HG02798 (cell line): ENCODE measurements at regions not wholly inside any gene's neighbourhood (a gene's known extent, or its start where the extent isn't known, plus 50 kb on each side); places are given as distances from the start of the nearest gene placed in this dataset.

ENCODE experiments used
- ATAC-seq: cut with Tn5 transposase; IDR thresholded peaks from one replicate; pipeline ENCODE4 v1.9.1; 2021; ENCODE audit warnings: mild to moderate bottlenecking; ENCODE audit not compliant: unreplicated experiment, poor library complexity

DNA sequence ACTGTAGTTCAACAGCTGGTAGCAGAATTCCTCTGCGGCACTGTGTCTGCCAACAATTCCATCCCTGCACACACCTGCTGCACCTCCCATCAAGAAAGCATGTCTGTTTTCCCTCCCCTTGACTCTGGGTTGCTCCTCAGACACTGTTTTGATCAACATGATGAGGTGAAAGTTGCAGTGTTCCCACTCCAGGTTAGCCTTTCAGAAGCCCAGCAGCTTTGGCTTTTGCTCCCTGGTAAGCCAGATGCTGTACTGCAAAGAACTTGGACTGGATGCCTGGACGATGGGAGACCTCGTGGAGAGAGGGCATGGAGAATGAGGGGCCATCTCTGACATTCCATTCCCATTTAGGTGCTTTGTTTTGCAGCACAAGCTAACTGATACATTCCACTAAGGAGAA, 79.1 kb upstream of the MAFB start:
- ATAC-seq: no peak

DNA sequence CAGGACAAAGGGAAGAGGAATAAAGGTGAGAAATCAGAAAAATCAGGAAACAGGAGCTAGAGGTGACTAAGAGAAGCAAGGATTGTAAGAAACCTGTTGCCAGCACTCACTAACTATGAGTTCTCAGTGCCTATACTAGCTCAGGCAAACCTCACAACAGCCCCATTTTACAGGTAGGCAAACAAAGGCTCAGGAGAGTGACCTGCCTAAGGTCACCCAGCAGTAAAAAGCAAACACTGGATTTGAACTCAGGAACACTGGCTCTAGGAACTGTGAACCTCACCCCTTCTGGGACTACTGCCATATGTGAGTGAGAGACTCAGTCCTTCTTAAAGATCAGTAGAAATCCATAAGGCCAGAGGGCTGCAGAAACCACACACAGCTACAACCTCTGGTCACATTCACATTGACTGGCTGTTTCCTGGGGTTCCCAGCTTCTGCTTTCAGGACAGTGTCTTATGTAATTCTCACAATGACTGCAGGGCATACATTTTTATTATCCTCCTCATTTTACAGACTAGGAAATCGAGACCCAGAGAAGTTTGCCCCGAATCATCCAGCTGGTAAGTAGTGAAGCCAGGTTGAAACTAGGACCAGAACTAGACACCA, 80.7 kb upstream of the MAFB start:
- no peak for ATAC-seq

DNA sequence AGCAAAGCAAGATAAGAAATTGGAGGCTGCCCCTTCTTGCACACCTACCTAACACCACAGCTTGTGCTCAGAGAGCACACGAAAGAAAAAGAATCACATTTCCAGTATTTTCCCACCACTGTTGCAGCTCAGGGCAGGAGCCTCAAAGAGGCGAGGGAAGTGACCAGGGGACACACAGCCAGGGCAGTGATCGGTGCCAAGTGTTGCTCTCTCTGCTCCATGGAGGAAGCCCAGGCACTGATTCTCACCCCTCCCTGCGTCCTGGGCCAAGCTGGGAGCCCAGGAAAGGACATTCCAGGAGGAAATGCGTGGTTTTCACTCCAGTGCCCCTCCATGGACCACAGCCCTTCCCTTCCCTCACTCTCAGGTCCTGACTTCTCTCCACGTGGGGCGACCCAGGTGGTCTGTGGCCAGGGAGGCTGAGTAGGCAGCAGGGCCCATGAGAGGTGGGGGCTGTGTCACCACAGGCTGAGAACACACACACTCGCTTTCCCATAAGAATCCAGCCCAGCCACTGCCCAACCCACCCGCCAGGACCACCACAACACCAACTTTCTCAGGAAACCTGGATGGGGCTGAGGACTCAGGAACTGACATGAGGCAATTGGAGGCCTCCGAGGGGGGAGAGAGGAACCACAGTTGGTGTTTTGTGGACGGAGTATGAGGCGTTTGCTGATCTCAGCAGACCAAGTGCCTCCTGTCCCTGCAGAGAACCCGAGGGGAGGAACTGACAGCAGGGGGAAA, 81.7 kb upstream of the MAFB start:
- no peak for ATAC-seq

DNA sequence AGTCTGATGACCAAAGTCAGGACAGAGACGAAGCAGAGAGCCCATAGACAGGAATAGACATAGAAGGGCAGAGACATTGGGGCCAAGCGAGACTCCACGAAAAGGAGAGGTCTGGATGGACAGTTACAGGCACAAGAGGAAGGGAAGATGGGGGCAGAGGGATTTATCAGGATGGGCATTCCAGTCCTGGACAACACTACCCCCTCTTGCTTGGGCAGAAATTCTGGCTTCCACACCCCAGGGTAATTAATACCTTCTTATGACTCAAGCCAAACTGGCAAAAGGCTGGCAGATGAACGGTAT, 82.2 kb upstream of the MAFB start:
- ATAC-seq: no peak

DNA sequence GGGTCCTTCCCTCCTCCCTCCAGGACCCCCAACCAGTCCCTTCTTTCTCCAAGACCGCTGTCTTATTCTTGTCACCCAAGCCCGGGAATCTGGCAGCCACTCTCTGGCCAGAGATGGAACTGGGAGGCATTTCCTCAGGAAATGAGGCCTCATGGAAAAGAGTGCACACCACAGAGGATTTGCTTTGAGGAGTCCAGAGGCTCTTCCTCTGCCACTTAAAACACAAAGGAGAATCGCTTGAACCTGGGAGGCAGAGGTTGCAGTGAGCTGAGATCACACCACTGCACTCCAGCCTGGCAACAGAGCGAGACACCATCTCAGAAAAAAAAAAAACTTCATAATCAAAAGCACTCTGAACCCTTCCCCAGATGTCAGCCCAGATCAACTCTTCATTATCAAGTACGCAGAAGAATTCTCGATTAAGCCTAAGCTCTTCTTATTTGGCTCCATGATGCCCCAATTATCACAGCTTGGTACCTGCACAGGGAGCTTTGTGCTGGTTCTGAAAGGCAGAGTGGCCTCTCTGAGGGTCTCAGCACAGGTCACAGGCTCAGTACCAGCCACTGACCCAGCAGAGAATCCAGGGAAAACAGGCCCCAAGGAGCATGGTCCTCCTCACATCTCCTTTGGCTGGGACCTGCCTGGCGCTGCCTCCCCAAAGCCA, 82.9 kb upstream of the MAFB start:
- no peak for ATAC-seq

DNA sequence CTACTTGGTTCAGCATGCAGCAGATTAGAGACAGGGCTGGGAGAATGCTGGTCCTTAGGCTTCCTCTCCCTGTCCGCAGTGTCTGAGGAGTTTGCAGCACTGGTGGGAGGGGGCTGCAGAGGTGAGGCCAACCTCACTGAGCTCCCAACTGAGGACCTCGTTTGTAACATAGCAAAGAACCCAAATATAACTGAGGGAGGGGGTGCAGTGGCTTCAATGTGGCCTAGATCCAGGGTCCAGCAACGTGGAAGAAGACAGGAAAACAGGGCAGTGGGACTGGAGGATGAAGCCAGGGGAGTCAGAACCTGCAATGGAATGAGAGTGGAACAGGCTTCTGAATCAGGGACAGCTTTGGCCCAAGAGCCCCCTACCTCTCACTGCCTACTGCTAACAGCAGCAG, 84.3 kb upstream of the MAFB start:
- no peak for ATAC-seq

DNA sequence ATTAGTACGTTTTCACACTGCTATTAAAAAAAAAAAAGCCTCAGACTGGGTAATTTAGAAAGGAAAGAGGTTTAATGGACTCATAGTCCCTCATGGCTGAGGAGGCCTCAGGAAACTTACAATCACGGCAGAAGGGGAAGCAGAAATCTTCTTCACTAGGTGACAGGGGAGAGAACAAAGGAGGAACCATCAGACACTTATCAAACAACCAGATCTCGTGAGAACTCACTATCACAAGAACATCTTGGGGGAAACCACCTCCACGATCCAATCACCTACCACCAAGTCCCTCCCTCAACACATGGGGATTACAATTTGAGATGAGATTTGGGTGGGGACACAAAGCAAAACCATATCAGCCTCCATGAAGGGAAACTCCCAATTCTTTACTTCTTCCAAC, 85.2 kb upstream of the MAFB start:
- ATAC-seq: no peak

DNA sequence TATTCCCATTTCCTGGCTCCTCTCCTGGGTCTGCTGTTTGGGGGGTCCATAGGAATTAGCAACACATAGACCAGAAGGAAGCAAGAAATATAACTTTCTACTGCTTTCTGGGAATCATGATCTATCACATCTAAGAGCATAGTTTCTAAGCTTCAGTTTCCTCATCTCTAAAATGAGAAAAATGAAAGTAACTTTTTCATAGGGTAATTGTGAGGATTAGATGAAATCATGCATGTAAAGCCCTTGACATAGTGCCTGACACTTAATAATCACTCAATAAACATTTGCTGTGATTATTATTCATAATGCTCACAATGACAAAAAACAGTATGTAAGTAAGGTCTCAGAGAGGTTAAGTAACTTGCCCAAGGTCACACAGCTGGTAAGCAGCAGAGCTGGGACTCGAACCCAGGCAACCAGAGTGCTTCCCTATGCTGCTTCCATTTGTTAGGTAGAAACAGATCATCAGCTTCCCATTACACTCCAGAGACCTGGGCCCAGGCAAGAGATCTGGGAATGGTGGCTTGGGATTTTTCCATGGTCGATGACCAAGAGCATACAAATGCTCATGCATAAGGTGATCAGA, 86.6 kb upstream of the MAFB start:
- ATAC-seq: no peak

DNA sequence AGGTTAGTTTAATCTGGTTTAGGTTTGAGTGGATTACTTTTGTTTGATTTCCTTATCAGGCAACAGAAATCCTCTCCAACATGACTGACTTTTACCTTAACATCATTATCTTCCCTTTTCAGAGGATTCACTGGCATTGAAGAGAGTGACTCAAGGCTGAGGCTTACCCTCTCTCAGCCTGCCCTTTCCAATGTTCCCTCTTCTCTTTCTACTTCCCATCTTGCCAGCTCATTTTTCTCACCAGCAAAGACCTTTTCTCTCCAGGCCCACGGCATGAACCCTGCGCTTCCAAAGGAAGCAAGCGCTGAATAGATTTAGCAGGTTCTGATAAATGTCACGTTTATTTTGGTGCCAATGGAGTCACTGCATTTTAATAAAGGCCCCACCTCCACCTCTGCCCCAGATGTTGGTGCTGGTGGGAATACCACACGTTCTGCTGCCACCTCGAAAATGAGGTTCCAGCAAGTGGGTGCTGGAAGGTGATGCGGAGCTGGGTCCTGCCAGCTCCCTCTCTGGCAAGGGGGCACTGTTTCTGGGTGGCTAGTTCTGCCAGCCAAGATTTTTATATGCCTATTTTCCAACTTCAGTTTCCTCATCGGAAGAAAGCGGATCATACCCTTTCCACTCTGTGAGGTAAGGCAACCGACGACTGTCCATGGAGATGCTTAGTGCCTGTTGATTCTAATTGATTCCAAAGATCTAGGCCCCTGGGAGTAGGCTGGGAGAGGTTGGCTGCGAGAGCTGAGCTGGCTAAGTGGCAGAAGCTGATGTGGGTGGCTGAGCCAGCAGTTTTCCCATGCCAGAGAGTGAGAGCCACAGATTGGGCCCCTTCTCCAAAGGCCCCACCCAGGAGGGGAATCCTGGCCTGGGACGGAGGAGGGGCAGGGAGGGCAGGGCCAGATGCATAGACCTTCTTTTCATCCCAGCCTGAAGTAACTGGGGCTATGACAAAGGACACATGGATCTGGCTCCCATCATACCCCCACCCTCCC, 87.7 kb upstream of the MAFB start:
- no peak for ATAC-seq

DNA sequence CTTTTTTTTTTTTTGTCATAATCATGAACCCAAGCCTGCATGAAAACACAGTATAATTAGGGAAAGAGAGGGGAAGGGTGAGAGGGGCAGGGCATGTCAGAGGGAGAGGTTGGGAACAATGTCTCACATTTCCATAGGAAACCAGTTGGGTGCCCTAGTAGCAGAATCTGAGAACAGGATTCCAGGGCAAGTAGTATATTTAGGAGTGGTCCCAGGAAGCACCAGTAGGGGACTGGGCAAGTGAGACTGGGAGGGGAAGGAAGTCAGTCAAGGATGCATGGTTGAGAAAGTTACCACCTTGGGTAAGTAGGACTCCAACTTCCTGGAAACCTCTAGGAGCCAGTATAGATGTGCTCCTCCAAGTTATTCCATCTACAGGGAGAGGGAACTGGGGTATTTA, 88.6 kb upstream of the MAFB start:
- no peak for ATAC-seq

DNA sequence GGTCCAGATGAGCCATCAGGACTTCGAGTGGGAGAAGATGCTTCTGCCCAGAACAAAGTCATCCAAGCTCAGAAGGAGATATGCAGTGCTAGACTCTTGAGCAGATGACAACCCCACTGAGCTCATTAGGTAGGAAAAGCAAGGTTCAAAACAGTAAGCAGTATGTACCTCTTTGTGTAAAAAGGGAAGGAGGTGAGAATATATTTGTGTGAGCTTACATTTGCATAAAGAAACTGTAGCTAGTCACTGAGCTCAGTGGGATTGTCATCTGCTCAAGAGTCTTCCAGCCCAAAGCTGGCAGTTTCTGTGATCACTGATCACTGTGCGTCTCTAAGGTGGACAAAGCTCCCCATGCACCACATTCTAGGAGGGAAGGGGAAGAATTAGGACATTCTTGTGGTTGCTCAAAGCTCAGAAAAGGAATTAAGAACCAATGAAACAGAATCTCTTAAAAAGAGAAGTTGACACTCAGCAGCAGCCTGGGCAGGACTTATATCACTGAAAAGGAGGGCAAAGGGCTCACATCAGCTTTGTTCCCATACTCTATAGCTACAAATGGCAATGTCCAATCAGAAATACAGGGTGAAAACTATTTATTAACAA, 90.0 kb upstream of the MAFB start:
- no peak for ATAC-seq

DNA sequence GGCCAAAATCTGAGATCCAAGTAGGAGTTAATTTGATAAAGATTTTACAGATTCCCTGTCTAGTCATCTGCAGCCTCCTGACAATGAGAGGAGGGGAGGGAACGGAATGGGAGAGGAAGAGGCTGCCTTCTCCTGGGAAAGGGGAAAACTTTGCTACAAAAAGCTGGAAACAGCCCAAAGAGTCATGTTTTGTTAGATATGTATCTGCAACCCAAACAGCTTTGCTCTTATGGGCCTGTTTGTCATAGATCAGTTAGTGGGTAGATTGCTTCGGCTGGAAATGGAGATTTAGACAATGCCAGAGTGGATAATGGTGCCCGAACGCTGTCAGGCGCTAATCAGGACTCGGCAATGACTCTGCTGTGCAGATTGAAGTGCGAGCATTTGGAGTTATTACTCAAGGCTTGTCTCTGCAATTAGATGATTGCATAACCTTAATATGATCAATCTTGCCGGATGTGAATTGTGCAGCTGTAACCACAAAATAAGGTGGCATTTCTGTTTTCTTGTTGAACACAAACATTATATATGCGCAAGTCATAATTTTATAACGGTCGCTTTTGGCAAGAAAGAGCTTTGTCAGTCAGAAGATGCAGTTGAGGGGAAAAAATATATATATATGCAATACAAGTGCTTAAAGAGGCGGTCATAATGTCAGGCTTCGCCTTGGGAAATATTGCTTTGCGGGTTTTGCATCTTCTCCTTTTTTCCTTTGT, 92.4 kb upstream of the MAFB start:
- ATAC-seq: no peak

DNA sequence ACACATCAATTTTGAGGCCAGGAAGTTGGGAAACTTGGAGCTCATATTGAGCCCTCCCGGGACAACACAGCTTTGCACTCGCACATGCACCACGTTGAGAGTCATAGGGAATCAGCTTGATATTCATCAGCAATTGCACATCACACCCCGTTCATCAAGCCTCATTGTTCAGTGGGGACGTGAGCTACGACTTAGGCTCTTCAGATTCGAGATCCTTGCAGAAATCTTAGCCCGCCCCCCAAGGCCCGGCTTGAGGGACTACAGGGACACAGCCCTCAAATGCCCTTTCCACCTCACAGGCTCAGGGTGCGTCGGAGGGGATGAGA, 93.0 kb upstream of the MAFB start:
- no peak for ATAC-seq

DNA sequence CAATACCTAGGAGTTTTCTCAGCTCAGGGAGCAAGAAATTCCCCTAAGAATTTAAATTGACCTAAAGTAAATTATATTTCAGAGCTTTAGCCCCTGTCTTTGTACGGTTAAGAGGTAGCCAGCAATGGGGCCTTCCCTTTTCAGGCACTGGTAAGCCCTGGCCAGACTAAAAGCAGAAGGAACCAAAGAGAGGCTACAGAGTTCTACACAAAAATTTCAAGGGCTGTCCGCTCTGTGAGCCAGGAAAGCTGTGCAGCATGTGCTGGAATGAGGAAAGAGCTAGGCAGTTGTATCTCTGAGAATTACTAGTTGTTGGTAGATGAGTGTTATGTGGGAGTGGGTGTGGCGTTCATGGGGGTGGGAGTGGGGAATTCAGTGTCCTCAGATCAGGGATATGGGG, 96.3 kb upstream of the MAFB start:
- no peak for ATAC-seq

DNA sequence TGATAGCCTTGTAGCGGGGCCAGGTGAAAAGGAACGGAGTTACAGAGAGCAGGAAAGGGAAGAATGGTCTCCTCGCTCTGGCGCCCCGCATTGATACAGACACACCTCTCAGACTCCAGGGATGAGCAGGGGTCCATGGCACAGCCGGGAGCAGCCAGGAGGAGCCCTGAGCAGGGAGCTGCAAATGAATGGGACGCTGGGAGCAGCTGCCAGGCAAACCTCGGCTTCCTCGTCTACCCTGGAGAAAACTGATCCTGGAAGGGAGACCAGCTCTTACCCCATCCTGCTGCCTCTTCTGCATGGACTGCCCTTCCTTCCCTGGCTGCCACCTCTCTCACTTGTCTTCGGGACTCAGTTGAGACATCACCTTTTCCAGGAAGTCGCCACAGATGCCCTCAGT, 97.3 kb upstream of the MAFB start:
- ATAC-seq: no peak

DNA sequence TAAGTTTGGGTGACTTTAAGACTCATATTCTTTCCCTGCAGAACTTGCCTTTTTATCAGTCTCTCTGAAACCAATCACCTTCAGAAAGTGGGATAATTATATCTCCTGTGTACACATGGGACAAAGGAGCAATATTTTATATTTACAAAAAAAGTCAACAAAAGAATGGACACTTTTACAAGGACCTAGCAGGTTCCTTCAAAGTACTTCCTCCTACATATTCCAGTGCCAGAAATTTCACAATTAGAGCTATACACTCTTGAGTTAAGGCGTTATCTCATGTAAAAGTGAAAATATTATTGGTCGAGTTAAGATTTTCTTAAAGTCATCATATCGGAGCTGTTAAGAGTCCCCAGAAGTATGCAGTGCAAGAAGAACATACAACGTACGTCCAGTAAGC, 98.9 kb upstream of the MAFB start:
- ATAC-seq: no peak

DNA sequence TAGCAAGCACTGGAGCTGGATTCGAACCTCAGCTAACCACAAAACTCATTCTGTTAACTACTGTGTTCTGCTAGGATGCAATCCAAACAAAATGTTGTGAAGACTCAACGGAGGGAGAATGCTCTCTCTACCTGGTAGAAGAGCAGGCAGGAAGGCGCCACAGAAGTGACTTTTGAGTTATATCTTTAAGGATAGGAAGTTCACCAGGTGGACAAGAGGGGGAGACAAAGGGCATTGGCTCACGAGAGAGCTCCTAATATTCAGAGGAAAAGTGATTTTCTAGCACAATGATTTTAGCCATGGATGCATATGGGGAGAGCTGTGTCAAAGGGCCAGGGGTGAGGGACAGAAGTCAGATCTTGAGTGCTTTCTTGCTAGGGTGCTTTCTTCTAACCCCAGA, 108.4 kb upstream of the MAFB start:
- ATAC-seq: no peak

DNA sequence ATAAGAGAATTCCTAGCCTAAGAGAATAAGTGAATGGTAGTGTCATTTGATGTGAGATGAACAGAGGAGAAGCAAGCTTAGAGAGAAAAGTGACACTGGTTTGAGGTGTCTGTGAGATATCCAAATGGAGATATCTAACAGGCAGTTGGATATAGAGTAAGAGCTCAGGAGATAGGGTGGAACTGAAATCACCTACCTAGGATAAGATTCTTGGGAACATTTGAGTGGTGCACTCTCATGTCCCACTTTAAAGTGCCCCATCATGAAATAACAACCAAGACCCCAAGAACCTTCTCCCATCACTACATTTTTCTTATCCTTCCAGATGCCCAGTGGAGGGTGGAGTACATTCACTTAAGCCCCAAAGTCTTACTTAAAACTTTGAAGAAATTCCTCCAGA, 109.0 kb upstream of the MAFB start:
- no peak for ATAC-seq

DNA sequence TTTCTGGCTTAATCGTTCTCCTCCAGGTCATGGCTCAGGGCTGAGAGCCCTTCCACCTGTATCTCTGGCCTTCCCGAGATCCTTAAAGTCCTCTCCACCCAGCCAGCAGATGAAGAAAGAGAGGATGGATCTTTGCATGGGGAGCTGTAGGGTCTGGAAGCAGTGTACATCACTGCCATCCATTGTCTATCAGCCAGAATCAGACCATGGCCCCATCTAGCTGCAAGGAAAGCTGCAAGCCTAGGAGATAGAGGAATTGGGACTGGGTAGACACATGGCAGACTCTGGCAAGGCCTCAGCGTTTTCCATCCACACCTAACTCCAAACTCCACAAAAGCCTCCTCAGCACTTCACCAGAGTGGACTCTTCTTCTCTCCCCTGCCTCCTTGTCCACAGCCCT, 113.8 kb upstream of the MAFB start:
- ATAC-seq: no peak

DNA sequence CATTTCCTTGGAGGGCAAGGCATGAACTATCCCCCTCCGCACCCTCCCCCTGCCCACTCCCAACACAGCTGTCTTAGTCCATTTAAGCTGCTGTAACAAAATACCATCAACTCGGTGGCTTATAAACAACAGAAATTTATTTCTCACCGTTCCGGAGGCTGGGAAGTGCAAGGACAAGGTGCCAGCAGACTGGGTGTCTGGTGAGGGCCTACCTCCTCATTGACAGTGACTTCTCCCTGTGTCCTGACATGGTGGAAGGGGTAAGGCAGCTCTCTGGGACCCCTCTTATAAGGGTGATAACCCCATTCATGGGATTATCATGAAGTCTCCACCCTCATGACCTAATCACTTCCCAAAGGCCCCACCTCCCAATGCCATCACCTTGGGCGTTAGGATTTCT, 114.3 kb upstream of the MAFB start:
- no peak for ATAC-seq
